ENCODE measurements at regions not wholly inside any gene's neighbourhood (a gene's known extent, or its start where the extent isn't known, plus 50 kb on each side); places are given as distances from the start of the nearest gene placed in this dataset.

GRCh38 chr5:159725475-159725874, 190.8 kb upstream of the ADRA1B start:
- no peaks in the 10 kb centered on the region for H3K9me3 ChIP-seq
- TF ChIP-seq, protein P1, sequence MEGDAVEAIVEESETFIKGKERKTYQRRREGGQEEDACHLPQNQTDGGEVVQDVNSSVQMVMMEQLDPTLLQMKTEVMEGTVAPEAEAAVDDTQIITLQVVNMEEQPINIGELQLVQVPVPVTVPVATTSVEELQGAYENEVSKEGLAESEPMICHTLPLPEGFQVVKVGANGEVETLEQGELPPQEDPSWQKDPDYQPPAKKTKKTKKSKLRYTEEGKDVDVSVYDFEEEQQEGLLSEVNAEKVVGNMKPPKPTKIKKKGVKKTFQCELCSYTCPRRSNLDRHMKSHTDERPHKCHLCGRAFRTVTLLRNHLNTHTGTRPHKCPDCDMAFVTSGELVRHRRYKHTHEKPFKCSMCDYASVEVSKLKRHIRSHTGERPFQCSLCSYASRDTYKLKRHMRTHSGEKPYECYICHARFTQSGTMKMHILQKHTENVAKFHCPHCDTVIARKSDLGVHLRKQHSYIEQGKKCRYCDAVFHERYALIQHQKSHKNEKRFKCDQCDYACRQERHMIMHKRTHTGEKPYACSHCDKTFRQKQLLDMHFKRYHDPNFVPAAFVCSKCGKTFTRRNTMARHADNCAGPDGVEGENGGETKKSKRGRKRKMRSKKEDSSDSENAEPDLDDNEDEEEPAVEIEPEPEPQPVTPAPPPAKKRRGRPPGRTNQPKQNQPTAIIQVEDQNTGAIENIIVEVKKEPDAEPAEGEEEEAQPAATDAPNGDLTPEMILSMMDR (IDR thresholded peaks at IDR 0.05), result no peak

DNA sequence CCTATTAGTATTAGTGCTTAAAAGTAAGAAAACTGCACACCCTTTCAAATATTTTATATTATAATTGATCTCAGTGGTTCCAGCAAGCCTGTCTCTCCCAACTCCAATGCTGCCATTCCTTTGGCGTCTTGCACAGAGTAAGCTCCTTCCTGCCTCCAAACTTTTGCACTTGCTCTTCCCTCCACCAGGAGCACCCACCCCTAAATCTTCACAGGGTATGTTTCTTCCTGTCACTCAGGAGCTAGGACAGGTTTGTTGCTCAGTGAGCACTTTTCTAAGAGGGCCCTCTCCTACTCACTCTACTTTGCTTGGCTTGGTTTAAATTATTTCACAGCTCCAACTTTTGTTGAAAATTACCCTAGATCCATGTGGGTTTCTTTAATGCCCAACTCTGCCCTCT, 189.1 kb upstream of the ADRA1B start:
- H3K27ac ChIP-seq, result no peak overlapping the region
- ATAC-seq, result no peak

More at GRCh38 chr5:159725475-159725874, 190.8 kb upstream of the ADRA1B start:
- H3K27me3 ChIP-seq, result no peaks in the 10 kb centered on the region
- H3K4me3 ChIP-seq, result no peak overlapping the region
- ATAC-seq (no peak), DNase-seq (no peak)
- no peaks in the 10 kb centered on the region for H3K36me3 ChIP-seq
- intact Hi-C loops (cut with DNase I), result no loop called here
- no peak overlapping the region for H3K27ac ChIP-seq
- no peaks in the 10 kb centered on the region for H3K4me1 ChIP-seq

GRCh38 chr5:159730285-159730684, 186.0 kb upstream of the ADRA1B start:
- ATAC-seq (no peak), DNase-seq (no peak)
- H3K27ac ChIP-seq, result no peak overlapping the region
- no peaks in the 10 kb centered on the region for H3K4me1 ChIP-seq
- intact Hi-C loops (cut with DNase I), result no loop called here
- H3K9me3 ChIP-seq, result no peaks in the 10 kb centered on the region
- H3K36me3 ChIP-seq, result no peaks in the 10 kb centered on the region
- TF ChIP-seq, protein P1 (IDR thresholded peaks at IDR 0.05), result no peak
- no peaks in the 10 kb centered on the region for H3K27me3 ChIP-seq
- H3K4me3 ChIP-seq, result no peak overlapping the region

More for the DNA sequence above, 189.1 kb upstream of the ADRA1B start:
- Histone ChIP-seq H3K4me3 (no peak overlapping the region), H3K9me3 (no peaks in the 10 kb centered on the region), H3K27me3 (no peaks in the 10 kb centered on the region), H3K36me3 (no peaks in the 10 kb centered on the region), H3K4me1 (no peaks in the 10 kb centered on the region)
- DNase-seq, result no peak
- TF ChIP-seq, protein P1 (IDR thresholded peaks at IDR 0.05), result no peak
- intact Hi-C loops (cut with DNase I), result no loop called here

DNA sequence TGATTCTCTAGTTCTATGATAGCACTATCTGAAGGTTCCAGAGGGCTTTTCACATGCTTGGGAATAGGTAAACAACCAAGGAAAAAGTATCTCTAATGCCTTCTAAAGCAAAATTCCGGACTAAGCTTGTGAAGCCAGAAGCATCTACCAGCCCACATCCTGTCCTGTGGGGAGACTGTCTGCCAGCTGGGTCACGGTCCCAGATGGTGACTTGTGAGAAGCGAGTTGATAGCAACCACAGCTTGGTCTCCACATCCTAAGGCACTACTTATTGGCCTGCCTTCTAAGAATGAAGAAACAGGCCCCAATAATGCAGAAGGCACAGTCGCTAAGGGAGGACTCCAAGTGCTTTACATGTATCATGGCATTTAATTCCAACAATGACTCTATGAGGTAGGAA, 184.1 kb upstream of the ADRA1B start:
- Histone ChIP-seq H3K4me1 (no peaks in the 10 kb centered on the region), H3K9me3 (no peaks in the 10 kb centered on the region), H3K4me3 (no peak overlapping the region), H3K27ac (no peak overlapping the region), H3K27me3 (no peaks in the 10 kb centered on the region), H3K36me3 (no peaks in the 10 kb centered on the region)
- no peak for ATAC-seq
- no peak for DNase-seq
- TF ChIP-seq, protein P1 (IDR thresholded peaks at IDR 0.05), result no peak
- intact Hi-C loops (cut with DNase I), result no loop called here

DNA sequence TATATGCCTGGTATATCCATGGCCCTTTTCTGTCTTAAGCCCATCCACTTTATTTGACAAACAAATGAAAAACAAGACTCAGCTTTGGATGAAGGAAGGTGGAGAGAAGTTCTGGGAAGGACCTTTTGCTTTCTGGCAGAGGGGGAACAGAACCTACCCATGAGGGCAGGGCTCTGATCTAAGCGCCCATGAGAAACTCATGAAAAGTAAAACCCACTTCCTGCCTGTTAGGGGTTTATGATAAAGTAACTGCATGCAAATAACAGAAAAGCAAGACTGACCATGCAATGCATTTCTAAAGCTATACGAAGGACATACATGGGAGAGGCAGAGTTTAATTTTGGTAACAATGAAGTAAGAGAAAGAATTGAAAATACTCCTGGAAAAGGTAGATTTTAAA, 181.9 kb upstream of the ADRA1B start:
- no peaks in the 10 kb centered on the region for H3K27me3 ChIP-seq
- no peaks in the 10 kb centered on the region for H3K4me1 ChIP-seq
- no peak overlapping the region for H3K27ac ChIP-seq
- no peaks in the 10 kb centered on the region for H3K36me3 ChIP-seq
- H3K9me3 ChIP-seq, result no peaks in the 10 kb centered on the region
- no peak for ATAC-seq
- H3K4me3 ChIP-seq, result no peak overlapping the region
- no peak for DNase-seq
- intact Hi-C loops (cut with DNase I), result no loop called here
- TF ChIP-seq, protein P1 (IDR thresholded peaks at IDR 0.05), result no peak
